ENCODE measurements at regions not wholly inside any gene's neighbourhood (a gene's known extent, or its start where the extent isn't known, plus 50 kb on each side); places are given as distances from the start of the nearest gene placed in this dataset.
"Not testable (repeated sequence)": the region's sequence is repeated elsewhere in the genome, so short reads cannot be mapped to it uniquely, and the experiment has no call there.

- no peak for DNase-seq (ENCODE audit: low read depth in 3 of 3)
These were observed 495.8 kb downstream of the AJAP1 start for GRCh38 chr1:5150191-5150590.

- DNase-seq (ENCODE audit: low read depth in 3 of 3): no peak
These were observed 493.4 kb downstream of the AJAP1 start for GRCh38 chr1:5147806-5148205.

GRCh38 chr1:5142389-5142788, 488.0 kb downstream of the AJAP1 start:
- no peak for DNase-seq (ENCODE audit: low read depth in 3 of 3)

- no peak for DNase-seq (ENCODE audit: low read depth in 3 of 3)
These were observed 487.3 kb downstream of the AJAP1 start for GRCh38 chr1:5141750-5142149.

GRCh38 chr1:5140962-5141361, 486.6 kb downstream of the AJAP1 start:
- no peak for DNase-seq (ENCODE audit: low read depth in 3 of 3)

GRCh38 chr1:5140136-5140535, 485.7 kb downstream of the AJAP1 start:
- no peak for DNase-seq (ENCODE audit: low read depth in 3 of 3)

- DNase-seq (ENCODE audit: low read depth in 3 of 3): no peak
These were observed 475.4 kb downstream of the AJAP1 start for GRCh38 chr1:5129746-5130355.

- no peak for DNase-seq (ENCODE audit: low read depth in 3 of 3)
These were observed 470.8 kb downstream of the AJAP1 start for GRCh38 chr1:5125208-5125607.

- DNase-seq (ENCODE audit: low read depth in 3 of 3): no peak
These were observed 466.1 kb downstream of the AJAP1 start for GRCh38 chr1:5120559-5120958.

GRCh38 chr1:5119366-5120234, 465.2 kb downstream of the AJAP1 start:
- DNase-seq (ENCODE audit: low read depth in 3 of 3): no peak

GRCh38 chr1:5118771-5119170, 464.4 kb downstream of the AJAP1 start:
- DNase-seq (ENCODE audit: low read depth in 3 of 3): not testable (repeated sequence)

GRCh38 chr1:5118292-5118691, 463.9 kb downstream of the AJAP1 start:
- not testable (repeated sequence) for DNase-seq (ENCODE audit: low read depth in 3 of 3)

GRCh38 chr1:5111581-5111980, 457.2 kb downstream of the AJAP1 start:
- no peak for DNase-seq (ENCODE audit: low read depth in 3 of 3)

- no peak for DNase-seq (ENCODE audit: low read depth in 3 of 3)
These were observed 456.1 kb downstream of the AJAP1 start for GRCh38 chr1:5110508-5110907.

GRCh38 chr1:5109633-5110032, 455.2 kb downstream of the AJAP1 start:
- no peak for DNase-seq (ENCODE audit: low read depth in 3 of 3)

GRCh38 chr1:5108740-5109139, 454.3 kb downstream of the AJAP1 start:
- DNase-seq (ENCODE audit: low read depth in 3 of 3): no peak

- DNase-seq (ENCODE audit: low read depth in 3 of 3): no peak
These were observed 451.3 kb downstream of the AJAP1 start for GRCh38 chr1:5105744-5106143.

GRCh38 chr1:5099558-5099957, 445.1 kb downstream of the AJAP1 start:
- DNase-seq (ENCODE audit: low read depth in 3 of 3): no peak

- DNase-seq (ENCODE audit: low read depth in 3 of 3): no peak
These were observed 444.6 kb downstream of the AJAP1 start for GRCh38 chr1:5098981-5099385.

GRCh38 chr1:5093042-5093441, 438.6 kb downstream of the AJAP1 start:
- DNase-seq (ENCODE audit: low read depth in 3 of 3): no peak

GRCh38 chr1:5084676-5085075, 430.3 kb downstream of the AJAP1 start:
- no peak for DNase-seq (ENCODE audit: low read depth in 3 of 3)

- no peak for DNase-seq (ENCODE audit: low read depth in 3 of 3)
These were observed 412.8 kb downstream of the AJAP1 start for GRCh38 chr1:5067246-5067645.

GRCh38 chr1:5053744-5054143, 399.3 kb downstream of the AJAP1 start:
- DNase-seq (ENCODE audit: low read depth in 3 of 3): no peak
